Coronary artery (tissue), 2 donors: ENCODE measurements at regions not wholly inside any gene's neighbourhood (a gene's known extent, or its start where the extent isn't known, plus 50 kb on each side); places are given as distances from the start of the nearest gene placed in this dataset.
"Not testable (repeated sequence)": the region's sequence is repeated elsewhere in the genome, so short reads cannot be mapped to it uniquely, and the experiment has no call there.

Source experiments
- DNase-seq: peaks from one replicate; pipeline ENCODE4 v3.0.0-alpha.2; 2017; ENCODE audit warnings: low spot score
- H3K27ac ChIP-seq, 2 donors: fragments of 200-600 bp; sonication (generic); one replicate each; pipeline ENCODE4 v1.5.1; 2016 to 2019
- H3K4me3 ChIP-seq: fragments of 200-600 bp; sonication (generic); 2 replicates; pipeline ENCODE4 v1.5.1; 2016; ENCODE audit warnings: mild to moderate bottlenecking, moderate library complexity
- CTCF ChIP-seq: fragments of 200-600 bp; sonication (generic); IDR thresholded peaks from one replicate; pipeline ENCODE4 v1.5.1; 2019; ENCODE audit warnings: antibody characterized with exemption

GRCh38 chr12:94916663-94917062 lies 86.8 kb downstream of the NDUFA12 start:
- DNase-seq, result no peak
- no peak overlapping the region for H3K27ac ChIP-seq
- no peak for TF ChIP-seq CTCF
- no peak overlapping the region for H3K4me3 ChIP-seq

DNA sequence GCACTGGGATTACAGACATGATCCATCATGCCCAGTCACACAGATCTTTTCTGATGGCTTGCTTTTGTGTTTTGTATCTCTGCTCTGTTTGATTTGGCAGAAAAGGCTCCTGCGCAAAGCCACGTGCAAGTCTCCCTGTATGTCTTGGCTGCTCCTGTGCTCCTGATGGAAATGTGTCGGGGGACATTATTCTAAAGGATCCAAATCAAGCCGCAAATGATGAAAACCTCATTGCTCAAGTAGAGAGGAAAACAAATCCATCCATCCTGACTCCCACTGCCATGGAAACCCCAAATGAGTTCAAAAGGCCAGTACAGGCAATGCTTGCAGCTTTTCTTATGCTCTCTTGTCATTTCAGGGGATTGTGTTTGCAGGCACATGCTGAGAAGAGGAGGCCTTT lies 93.8 kb downstream of the NDUFA12 start:
- Histone ChIP-seq H3K4me3 (no peak overlapping the region), H3K27ac (no peak overlapping the region)
- no peak for TF ChIP-seq CTCF
- no peak for DNase-seq

- DNase-seq, H3K4me3 ChIP-seq: not testable (repeated sequence)
Measured at GRCh38 chr12:94905749-94906148, 97.7 kb downstream of the NDUFA12 start.

DNA sequence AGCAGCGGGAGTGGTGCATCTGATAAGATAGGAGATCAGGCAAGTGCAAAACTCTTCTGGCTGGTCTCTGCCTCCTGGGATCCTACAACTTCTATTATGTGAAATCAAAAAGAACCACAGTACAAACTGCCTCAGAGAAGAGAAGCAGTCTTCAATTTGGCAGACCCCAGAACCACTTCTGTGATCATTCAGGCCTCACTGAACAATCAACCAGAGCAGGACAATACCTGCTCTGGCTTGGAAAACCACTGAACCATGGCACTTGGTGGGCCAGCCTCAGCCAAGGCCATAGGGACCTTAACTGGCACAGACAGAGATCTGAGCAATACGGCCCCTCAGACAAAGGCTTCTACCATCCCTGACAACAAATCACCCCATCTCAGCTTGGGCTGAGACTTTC lies 103.0 kb downstream of the NDUFA12 start:
- no peak for DNase-seq
- Histone ChIP-seq H3K27ac (no peak overlapping the region), H3K4me3 (no peak overlapping the region)
- TF ChIP-seq CTCF, result no peak

More at GRCh38 chr12:94905749-94906148, 97.7 kb downstream of the NDUFA12 start:
- not testable (repeated sequence) for H3K27ac ChIP-seq

DNA sequence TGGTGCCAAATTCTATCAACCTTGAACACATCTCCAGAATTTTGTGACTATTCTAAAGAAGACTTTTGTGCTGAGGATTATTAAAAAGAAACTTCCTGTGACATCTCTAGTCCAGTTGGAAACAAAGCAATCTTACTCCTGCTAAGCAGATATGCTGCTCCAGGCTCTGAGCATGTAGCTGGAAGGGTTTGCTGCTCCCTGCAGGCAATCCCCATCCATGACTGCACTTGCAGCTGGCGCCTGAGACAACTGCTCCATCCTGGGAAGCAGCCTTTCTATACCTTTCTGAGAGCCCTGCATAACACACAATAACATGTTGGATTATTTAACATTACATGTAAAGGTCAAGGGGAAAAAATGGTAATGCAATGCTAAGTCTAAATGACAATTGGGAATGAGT lies 105.1 kb downstream of the NDUFA12 start:
- DNase-seq, result no peak
- TF ChIP-seq CTCF, result no peak
- Histone ChIP-seq H3K4me3 (no peak overlapping the region), H3K27ac (no peak overlapping the region)

DNA sequence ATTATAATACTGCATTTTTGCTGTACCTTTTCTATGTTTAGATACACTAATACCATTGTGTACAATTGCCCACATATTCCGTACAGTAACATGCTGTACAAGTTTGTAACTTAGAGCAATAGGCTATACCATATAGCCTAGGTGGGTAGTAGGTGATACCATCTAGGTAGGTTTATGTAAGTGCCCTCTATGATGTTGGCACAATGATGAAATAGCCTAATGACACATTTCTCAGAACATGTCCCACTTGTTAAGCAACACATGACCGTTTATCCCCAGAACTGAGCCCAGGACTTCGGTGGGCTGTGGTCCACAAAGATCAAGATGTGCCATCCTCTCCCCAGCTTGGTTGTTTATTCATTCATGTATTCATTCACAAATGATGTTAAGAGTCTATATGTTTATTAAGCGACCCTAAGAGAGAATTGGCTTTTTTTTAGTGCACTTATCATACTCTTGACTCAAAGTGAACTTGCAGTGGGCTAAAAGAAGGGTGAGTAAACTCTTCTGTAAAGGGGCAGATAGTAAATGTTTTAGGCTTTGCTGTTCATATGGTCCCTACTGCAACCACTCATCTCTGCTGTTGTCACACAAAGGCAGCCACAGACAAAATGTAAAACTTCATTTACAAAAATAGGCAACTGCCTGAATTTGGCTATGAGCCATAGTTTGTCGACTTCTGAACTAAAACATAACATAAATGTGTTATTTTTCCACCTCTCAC lies 110.8 kb downstream of the NDUFA12 start:
- H3K27ac ChIP-seq, result no peak overlapping the region
- DNase-seq, result no peak
- no peak for TF ChIP-seq CTCF
- no peak overlapping the region for H3K4me3 ChIP-seq

DNA sequence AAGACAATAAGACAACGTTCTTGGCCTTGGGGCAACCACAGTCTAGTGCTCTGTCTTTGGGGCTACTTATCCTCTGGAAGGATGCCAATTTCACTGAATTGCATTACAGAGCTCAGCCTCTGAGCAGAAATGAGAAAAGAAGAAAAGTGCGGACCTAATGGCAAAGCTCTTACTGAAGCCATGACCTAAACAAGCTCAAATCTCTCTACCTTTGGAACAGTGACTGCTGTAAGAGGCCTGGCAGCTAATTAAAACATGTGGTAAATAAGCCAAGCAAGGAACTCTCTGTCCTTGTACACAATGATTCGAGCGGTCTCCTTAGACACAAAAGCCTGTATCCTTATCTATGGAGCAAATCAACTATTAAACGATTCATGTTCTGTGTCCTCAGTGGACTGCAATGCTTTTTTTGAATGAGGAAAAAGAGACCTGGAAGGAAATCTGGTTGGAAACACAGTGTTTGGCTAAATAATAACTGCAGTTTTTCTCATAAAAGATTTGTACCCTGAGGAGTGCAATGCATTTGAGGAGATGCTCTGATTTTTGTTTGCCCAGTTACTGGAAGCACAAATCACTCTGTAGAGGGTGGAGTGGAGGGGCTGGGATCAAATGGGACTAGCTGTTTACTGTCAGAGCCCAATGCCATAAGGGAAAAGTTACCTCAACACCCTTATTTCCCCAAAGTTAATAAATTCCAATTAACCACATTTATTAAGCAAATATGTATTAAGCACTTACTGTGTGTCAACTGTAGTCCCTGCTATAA lies 113.9 kb downstream of the NDUFA12 start:
- DNase-seq, result no peak
- TF ChIP-seq CTCF, result no peak
- no peak overlapping the region for H3K4me3 ChIP-seq
- H3K27ac ChIP-seq, result no peak overlapping the region
